ENCODE measurements at regions not wholly inside any gene's neighbourhood (a gene's known extent, or its start where the extent isn't known, plus 50 kb on each side); places are given as distances from the start of the nearest gene placed in this dataset.
A peak's percentile ranks its signal among the peaks of the same experiment; 100 is the strongest.
"Not testable (repeated sequence)": the region's sequence is repeated elsewhere in the genome, so short reads cannot be mapped to it uniquely, and the experiment has no call there.

DNA sequence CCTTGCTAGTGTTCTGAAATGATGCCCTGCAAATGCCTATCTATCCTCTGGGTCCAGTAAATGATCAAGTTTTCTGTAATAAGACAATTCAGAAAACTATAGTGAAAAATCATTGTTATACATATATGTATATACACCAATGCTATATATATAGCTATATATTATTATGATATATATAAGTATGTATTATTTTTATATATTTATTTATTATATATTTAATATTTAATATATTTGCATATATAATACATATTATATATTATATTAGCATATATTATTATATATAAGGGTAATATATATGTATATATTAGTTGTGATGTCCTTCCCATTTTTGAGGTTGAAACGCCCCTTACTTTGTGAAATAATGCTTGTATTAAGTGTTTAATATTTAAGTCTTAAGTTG, 181.4 kb upstream of the CACNA2D1 start:
- DNase-seq (ENCODE audit: low read depth in 3 of 3): no peak

DNA sequence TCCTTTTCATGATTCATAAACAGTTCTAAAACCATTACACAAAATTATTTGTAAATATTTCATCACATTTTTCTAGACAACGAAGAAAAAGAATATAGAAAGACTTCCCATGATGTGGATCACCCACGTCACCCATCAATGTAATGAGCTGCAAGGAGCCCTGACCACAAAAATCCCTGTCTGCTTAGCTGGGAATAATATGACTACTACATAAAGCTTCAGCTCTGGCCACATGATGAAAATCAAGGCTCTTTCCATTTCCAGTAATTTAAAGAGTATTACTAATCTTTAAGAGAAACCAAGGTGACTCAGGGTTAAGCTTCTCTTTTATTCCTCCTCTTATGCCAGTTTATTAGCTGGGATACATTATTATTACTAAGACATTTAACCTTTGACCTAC, 180.8 kb upstream of the CACNA2D1 start:
- no peak for DNase-seq (ENCODE audit: low read depth in 3 of 3)

DNA sequence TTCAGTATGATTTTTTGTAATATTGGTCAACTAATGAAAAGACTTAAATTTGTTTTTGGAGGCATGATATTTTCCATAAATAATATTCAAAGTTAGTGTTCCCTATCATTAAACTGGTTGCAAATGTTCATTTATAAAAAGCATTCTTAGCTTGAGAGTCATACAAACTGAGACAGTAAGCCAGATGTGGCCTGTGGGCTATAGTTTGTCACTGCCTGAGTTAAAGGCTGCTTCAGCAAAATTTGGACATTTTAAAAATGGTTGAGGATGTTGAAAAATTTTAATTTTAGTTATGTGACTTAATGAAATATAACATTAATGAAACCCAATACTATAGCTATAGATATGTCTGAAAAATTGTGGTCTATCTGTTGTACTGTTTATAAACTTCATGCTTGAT, 180.2 kb upstream of the CACNA2D1 start:
- DNase-seq (ENCODE audit: low read depth in 3 of 3): no peak

DNA sequence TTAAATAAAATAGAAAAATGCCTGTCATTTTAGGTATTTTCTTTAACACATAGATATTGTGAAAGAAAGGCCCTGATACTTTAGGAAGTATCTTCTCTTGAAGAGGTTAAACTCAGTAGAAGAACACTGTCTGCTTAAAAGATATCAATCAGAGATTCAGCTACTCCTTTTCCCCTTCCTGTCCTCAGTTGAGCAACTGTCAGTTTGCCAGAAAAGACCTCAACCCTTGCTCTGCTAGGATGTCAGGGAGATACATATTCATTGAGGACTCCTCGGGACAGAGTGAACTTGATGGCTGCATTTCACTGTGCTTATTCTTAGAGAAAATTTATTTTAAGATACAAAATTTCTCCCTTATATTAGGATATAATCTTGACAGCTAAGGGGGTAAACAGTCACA, 173.6 kb upstream of the CACNA2D1 start:
- DNase-seq (ENCODE audit: low read depth in 3 of 3): no peak

DNA sequence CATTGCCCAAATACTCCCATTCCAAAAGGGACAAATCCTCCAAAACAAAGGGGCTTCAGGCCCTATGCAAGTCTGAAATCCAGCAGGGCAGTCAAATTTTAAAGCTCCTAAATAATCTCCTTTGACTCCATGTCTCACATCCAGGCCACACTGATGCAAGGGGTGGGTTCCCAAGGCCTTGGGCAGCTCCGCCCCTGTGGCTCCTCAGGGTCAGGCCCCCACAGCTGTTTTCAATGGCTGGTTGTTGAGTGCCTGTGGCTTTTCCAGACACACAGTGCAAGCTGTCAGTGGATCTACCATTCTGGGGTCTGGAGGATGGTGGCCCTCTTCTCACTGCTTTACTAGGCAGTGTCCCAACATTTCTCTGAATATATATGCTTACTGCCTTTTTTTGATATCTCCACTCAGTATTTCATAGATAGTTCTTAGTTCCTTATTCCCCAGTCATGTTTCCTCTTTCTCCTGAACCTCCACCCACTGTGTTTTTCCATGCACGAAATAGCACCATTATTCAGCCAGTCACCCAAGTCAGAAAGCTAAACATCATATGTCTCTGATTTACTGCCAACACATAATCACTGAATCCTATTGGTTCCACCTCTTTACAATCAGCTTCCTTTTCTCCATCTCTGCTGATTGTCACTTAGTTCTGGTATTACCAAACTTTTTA, 172.6 kb upstream of the CACNA2D1 start:
- DNase-seq (ENCODE audit: low read depth in 3 of 3): no peak

DNA sequence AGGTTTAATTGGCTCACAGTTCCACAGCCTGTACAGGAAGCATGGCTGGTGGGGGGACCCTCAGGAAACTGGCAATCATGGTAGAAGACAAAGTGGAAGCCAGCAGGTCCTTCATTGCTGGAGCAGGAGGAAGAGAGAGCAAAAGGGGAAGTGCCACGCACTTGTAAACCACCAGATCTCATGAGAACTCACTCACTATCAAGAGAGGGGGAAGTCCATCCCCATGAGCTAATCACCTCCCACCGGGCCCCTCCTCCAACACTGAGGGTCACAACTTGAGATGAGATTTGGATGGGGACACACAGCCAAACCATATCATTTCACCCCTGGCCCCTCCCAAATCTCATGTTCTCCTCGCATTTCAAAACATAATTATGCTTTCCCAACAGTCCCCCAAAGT, 171.9 kb upstream of the CACNA2D1 start:
- no peak for DNase-seq (ENCODE audit: low read depth in 3 of 3)

DNA sequence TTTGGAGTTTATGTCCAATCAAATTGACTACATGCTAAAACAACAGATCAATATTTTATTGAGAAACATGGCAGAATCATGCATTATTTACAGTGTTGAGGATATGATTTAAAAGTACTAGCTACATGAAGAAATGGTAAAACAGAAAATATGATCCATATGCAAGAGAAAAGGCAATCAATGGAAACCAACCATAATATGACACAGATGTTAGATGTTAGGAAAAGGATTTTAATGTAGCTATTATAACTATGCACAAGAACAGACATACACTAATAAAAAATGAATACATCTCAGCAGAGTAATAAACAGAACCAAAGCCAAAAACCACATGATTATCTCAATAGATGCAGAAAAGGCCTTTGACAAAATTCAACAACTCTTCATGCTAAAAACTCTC, 166.2 kb upstream of the CACNA2D1 start:
- no peak for DNase-seq (ENCODE audit: low read depth in 3 of 3)

DNA sequence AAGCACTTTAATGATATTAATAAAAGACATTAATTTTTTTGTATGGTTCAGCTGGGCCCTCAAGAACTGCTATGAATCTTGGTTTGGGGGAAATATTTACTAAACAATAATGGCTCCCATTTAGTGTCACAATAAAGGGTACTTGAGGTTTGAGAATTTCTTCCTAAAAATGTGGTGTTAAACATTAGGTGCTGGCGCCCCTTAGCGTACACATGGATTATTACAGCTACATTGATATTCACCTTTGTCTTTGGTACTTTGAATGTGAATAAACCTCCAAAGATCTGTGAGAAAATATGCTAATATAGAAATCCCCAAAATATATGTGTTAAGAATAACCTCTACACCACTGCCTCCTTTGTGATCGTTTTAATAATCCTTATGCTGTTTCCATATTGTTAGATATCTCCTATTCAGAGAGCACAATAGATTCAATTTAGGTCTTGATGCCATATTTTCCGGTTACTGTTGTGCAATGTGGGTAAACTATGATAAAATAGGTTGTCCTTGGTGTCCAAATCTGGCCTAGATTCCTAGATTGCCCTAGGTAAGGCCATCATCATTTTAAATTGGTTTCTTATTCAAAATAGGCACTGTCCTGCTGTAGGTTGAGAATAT, 161.8 kb upstream of the CACNA2D1 start:
- DNase-seq (ENCODE audit: low read depth in 3 of 3): no peak

DNA sequence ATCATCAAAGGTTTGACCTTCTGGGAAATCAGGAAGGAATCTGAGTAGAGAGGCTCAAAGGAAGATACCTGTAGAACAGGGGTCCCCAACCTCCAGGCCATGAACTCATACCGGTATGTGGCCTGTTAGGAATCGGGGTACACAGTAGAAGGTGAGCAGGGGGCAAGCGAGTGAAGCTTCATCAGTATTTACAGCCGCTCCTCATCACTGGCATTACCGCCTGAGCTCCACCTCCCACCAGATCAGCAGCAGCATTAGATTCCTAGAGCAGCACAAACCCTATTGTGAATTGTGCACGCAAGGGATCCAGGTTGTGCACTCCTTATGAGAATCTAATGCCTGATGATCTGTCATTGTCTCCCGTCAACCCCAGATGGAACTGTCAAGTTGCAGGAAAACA, 158.5 kb upstream of the CACNA2D1 start:
- DNase-seq (ENCODE audit: low read depth in 3 of 3): no peak

DNA sequence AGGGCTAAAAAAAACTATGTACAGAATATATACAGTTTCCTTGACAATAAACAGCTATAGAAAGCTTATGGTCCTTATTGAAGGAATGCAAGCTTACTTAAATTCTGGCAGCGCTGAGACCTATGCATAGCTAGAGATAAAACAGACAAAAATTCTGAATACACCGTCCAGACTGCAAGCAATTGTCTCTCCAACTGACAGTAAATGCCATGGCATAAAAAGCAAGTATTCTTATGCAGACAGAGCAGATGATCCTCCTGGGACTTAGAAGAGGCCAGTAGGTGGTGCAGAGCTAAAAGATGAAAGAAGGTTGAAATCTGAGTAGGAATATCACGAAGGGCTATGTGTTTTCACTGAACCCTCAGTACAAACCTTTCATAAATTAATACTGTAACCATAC, 157.0 kb upstream of the CACNA2D1 start:
- DNase-seq (ENCODE audit: low read depth in 3 of 3): no peak

DNA sequence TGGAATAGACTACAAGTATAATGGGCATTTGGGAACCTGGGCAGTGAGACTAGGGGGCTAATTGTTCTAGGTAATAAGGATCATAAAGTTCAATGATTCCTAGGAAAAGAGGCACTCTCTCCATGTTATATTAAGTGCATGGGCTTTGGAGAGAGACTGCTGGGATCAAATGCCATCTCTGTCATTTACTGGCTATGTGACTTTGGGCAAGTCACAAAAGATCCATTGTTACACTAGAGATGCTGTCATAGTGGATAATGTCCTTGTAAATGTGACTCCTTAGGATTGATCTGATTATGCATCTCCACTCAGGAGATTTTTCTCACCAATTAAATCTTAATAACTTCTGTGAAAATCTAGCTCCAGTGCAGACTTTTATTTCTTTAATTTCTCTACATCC, 156.3 kb upstream of the CACNA2D1 start:
- DNase-seq (ENCODE audit: low read depth in 3 of 3): no peak

DNA sequence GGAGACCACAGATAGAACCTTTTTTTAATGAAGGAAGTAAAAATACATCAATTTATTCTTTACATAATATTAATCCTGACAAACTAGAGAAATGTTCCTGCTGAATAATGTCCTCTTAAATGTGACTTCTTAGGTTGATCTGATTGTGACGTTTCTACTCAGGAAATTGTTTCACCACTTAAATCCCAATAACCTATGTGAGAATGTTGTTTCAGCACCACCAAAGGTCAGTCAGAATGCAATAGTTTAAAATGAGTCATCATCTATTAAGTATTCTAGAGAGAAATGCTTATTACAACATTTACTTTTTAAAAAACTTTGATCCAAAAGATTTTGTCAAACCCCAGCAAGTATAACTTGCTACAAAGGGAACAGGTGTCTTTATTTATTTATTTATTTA, 155.4 kb upstream of the CACNA2D1 start:
- DNase-seq (ENCODE audit: low read depth in 3 of 3): no peak

DNA sequence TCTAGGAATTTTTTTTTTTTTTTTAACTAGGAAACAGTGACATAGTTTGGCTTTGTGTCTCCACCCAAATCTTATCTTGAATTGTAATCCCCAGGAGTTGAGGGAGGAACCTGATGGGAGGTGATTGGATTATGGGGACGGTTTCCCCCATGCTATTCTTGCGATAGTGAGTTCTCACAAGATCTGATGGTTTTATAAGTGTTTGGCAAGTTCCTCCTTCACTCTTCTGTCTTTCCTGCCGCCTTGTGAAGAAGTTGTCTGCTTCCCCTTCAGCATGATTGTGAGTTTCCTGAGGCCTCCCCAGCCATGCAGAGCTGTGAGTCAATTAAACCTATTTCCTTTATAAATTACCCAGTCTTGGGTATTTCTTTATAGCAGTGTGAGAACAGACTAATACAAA, 152.2 kb upstream of the CACNA2D1 start:
- not testable (repeated sequence) for DNase-seq (ENCODE audit: low read depth in 3 of 3)

DNA sequence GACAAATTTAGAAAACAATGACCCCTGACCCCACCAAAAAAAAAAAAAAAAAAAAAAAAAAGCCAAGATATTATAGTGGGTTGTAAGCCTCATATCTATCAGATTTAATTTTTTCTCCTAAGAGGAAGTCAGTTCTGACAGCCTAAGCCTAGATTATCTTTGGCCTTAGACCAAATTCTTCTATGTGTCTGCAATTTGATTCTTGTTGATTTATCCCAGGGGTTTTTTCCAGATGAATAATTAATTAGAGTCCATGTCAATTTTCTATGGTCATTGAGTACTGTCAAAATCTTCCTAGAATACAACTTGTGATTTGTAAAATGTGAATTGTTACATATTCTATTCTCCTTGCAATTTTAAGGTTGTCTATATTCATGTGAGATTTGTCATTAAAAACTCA, 151.6 kb upstream of the CACNA2D1 start:
- no peak for DNase-seq (ENCODE audit: low read depth in 3 of 3)

DNA sequence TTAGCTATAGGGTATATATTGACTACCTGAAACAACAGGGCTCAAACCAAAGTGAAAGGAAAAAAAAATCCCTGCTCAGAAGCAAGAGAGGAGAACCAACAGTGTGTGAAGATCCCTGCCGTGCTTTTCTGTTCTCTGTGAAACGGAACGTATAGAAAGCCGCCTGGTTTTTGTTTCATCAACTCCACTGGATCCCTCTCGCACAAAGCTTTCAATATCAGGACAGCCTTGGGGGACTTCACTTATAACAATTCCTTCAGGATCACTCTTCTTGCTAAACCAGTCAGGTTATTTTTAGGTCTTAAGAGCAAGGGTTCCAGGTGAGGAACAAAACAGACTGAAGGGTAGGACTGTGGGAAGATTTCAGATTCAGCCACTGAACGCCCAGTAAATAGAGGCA, 151.1 kb upstream of the CACNA2D1 start:
- DNase-seq (ENCODE audit: low read depth in 3 of 3): no peak

DNA sequence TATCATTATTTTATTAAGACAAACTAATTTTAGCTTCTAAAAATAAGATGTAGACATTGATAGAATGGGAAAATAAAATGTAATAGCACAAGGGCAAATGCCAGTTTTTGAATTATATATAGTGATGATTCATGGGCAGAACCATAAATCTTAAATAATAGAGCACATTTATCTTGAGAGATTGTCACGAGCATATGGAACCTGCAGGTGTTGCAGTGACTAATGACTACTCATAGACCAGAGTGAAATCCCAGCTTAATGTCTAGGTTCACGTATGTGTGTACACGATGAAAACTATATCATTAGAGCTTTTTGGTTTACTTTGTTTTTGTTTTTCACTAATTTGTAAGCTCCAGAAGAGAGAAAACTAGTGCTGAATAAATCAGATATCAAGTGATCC, 150.2 kb upstream of the CACNA2D1 start:
- DNase-seq (ENCODE audit: low read depth in 3 of 3): no peak

DNA sequence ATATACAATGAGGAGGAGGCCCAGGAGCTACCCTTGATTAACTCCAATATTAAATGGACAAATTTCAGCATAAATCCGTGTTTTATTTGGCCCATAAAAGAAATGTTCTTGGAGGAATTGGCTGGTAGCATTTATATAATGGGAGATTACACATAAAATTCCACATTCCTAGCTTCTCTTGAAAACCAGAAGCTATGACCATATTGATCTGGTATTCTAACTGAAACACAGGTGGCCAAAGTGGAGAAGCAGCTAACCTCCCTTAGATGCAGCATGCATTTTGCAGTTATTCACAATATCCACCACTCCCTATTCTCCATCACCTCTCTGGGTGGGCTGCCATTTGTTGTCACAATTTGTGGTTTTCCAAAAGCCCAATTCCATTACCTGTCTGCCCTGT, 148.8 kb upstream of the CACNA2D1 start:
- DNase-seq (ENCODE audit: low read depth in 3 of 3): no peak

DNA sequence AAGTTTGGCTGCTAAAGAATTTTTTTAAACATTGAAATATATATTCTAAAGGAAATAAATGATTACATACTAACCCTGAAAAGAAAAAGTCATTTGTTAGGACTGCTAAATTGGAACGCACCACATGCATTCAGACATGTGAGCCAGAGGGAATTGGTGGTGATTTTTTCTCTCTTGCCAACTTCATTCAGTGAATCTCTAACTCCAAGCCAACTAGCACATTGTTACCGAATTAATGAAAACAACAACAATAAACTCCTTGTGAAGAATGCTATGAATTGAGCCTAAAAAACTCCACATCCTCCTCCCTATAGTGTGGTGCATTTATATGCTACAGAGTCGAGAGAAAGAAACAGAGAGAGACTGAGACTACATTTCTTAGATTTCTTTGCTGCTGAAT, 135.5 kb upstream of the CACNA2D1 start:
- no peak for DNase-seq (ENCODE audit: low read depth in 3 of 3)

DNA sequence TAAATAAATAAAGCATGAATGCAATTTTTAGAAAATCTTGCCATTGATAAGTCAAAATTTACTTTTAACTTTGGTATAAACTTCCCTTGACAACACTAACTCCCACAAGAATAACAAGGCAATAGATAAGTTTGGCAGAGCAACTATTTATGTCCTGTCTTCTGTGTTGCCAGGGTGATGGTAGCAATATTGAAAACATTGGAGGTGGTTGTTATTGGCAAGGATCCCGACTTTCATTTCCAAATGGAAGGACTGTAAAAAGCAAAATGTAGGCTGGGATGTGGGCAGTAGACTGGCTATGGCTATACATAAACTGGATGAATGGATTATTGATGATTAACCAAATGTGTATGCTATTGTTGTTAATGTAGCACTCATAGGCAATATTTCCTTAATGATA, 134.9 kb upstream of the CACNA2D1 start:
- DNase-seq (ENCODE audit: low read depth in 3 of 3): no peak

DNA sequence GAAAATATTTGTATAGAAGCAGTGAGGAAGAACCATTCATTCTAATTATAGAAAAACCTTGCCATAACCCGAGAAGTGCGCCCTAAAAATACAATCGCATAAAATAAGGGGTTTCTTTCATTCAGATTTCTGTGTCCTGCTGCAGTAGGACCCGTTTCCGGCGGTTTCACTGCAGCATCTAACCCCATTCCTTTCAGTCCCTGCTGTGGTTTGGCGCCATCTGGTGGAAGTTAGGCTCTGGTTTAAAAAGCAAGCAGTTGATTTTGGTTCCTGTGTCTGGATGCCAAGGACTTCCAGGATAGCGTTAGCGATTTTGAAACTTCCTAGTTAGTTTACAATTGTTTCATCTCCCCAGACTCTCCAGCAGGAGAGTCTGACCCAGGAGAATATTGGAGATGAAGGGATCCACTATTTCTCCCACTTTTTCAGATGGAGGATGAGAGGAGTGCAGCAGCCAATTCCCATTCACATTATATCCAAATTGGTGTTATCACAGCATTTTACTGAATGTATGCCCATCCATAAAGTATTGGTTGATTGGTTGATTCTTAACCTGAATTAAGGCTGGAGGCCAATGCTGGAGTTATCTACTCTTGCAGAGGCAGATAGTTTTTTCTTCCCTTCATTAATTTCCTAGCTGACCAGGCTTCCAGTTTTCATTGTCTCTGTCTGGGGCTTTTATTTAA, 128.8 kb upstream of the CACNA2D1 start:
- DNase-seq (ENCODE audit: low read depth in 3 of 3): peak; percentile 13 to 62 (median 16)

DNA sequence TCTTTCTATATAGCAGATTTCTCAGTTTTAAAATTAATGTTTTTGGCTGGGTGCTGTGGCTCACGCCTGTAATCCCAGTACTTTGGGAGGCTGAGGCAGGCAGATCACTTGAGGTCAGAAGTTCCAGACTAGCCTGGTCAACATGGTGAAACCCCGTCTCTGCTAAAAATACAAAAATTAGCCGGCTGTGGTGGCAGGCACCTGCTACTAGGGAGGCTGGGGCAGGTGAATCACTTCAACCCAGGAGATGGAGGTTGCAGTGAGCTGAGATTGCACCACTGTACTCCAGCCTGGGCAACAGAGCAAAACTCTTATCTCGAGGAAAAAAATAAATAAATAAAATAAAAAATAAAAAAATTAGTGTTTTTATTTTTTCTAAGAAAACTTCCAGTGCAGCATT, 127.5 kb upstream of the CACNA2D1 start:
- DNase-seq (ENCODE audit: low read depth in 3 of 3): not testable (repeated sequence)

DNA sequence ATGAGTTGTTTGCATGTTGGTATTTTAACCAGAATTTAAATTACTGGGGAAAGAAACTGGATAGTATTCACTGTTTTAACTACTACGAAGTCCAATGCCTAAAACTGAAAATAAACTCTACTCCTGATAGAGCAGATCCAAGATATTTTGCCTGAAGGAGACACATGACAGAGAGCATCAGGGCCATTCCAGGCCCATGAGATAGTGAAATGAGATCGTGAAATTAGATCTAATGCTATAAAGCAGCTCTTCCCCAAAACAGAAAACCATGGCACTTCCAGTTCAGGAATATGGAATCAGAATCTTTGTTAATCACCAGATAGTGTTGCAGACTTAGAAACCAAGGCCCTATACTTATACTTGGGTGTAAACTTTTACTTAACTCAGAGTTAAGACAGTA, 124.3 kb upstream of the CACNA2D1 start:
- no peak for DNase-seq (ENCODE audit: low read depth in 3 of 3)

DNA sequence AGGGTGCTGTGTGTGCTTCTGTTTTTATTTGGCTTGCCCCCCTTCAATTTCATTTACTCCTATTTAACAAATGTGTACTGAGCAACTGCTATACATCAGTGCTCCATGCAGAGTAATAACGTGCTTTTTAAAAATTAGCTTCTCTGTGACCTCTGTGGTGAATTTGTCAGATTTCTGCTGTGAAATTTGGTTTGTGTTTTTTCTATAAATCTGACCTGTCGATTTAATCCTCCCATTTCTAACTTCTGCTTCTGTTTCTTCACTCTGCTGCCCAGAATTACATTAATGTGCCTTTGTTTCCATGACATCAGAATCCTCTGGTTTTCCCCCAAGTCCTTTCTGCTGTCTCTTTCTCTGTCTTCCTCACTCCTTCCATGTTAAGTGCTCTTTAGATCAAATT, 123.8 kb upstream of the CACNA2D1 start:
- DNase-seq (ENCODE audit: low read depth in 3 of 3): no peak
